ENCODE measurements at regions not wholly inside any gene's neighbourhood (a gene's known extent, or its start where the extent isn't known, plus 50 kb on each side); places are given as distances from the start of the nearest gene placed in this dataset.
A peak's percentile ranks its signal among the peaks of the same experiment; 100 is the strongest.

- Histone ChIP-seq H3K36me3 (ENCODE audit: control insufficient read depth in 4 of 4, insufficient read depth in 4 of 4, low read length in 4 of 4) (no peaks in the 10 kb centered on the region), H3K4me3 (no peak overlapping the region), H3K27ac (ENCODE audit: low read depth in 1 of 2, low read length in 1 of 2) (no peak overlapping the region), H3K9me3 (ENCODE audit: control insufficient read depth in 4 of 4, insufficient read depth in 3 of 4, low read length in 3 of 4) (no peaks in the 10 kb centered on the region), H3K9ac (ENCODE audit: insufficient read depth in 1 of 2, low read length in 2 of 2) (no peak overlapping the region), H3K27me3 (ENCODE audit: control insufficient read depth in 3 of 3, insufficient read depth in 3 of 3, low read length in 2 of 3) (no peaks in the 10 kb centered on the region), H3K4me1 (ENCODE audit: control insufficient read depth in 5 of 5, insufficient read depth in 5 of 5, low read length in 5 of 5) (no peaks in the 10 kb centered on the region)
- ATAC-seq (ENCODE audit: insufficient read depth, low FRiP score) (peak; percentile 38), DNase-seq (peak in 1 of 3 donors; percentile 8)
- TF ChIP-seq CTCF (IDR thresholded peaks at IDR 0.05; ENCODE audit: control extremely low read depth, extremely low read depth): no peak
- WGBS, 2 donors: 19 to 27% methylated on average over 10 of the region's 10 CpGs
These were observed 56.9 kb upstream of the TMPRSS2 start for GRCh38 chr21:41564871-41565274.

- H3K4me1 ChIP-seq (ENCODE audit: control insufficient read depth in 5 of 5, insufficient read depth in 5 of 5, low read length in 5 of 5): no peaks in the 10 kb centered on the region
- DNase-seq: no peak
- H3K4me3 ChIP-seq: no peak overlapping the region
- H3K27ac ChIP-seq (ENCODE audit: low read depth in 1 of 2, low read length in 1 of 2): no peak overlapping the region
- ATAC-seq (ENCODE audit: insufficient read depth, low FRiP score): no peak
- no peak for TF ChIP-seq CTCF (IDR thresholded peaks at IDR 0.05; ENCODE audit: control extremely low read depth, extremely low read depth)
- no peaks in the 10 kb centered on the region for H3K9me3 ChIP-seq (ENCODE audit: control insufficient read depth in 4 of 4, insufficient read depth in 3 of 4, low read length in 3 of 4)
- no peaks in the 10 kb centered on the region for H3K27me3 ChIP-seq (ENCODE audit: control insufficient read depth in 3 of 3, insufficient read depth in 3 of 3, low read length in 2 of 3)
- 72 to 83% methylated on average over 26 of the region's 26 CpGs for WGBS, 2 donors
- H3K9ac ChIP-seq (ENCODE audit: insufficient read depth in 1 of 2, low read length in 2 of 2): no peak overlapping the region
- H3K36me3 ChIP-seq (ENCODE audit: control insufficient read depth in 4 of 4, insufficient read depth in 4 of 4, low read length in 4 of 4): no peaks in the 10 kb centered on the region
These were observed 54.4 kb upstream of the TMPRSS2 start for GRCh38 chr21:41562101-41563000.

GRCh38 chr21:41561701-41562100 is 53.7 kb upstream of the TMPRSS2 start:
- 89 to 91% methylated on average over 4 of the region's 4 CpGs for WGBS, 2 donors
- TF ChIP-seq CTCF (IDR thresholded peaks at IDR 0.05; ENCODE audit: control extremely low read depth, extremely low read depth): no peak
- no peak overlapping the region for H3K27ac ChIP-seq (ENCODE audit: low read depth in 1 of 2, low read length in 1 of 2)
- H3K4me3 ChIP-seq: no peak overlapping the region
- DNase-seq: no peak
- H3K27me3 ChIP-seq (ENCODE audit: control insufficient read depth in 3 of 3, insufficient read depth in 3 of 3, low read length in 2 of 3): no peaks in the 10 kb centered on the region
- H3K9ac ChIP-seq (ENCODE audit: insufficient read depth in 1 of 2, low read length in 2 of 2): no peak overlapping the region
- H3K36me3 ChIP-seq (ENCODE audit: control insufficient read depth in 4 of 4, insufficient read depth in 4 of 4, low read length in 4 of 4): no peaks in the 10 kb centered on the region
- ATAC-seq (ENCODE audit: insufficient read depth, low FRiP score): no peak
- H3K4me1 ChIP-seq (ENCODE audit: control insufficient read depth in 5 of 5, insufficient read depth in 5 of 5, low read length in 5 of 5): no peaks in the 10 kb centered on the region
- no peaks in the 10 kb centered on the region for H3K9me3 ChIP-seq (ENCODE audit: control insufficient read depth in 4 of 4, insufficient read depth in 3 of 4, low read length in 3 of 4)

All from lung (tissue), 11 donors.